ENCODE measurements at regions not wholly inside any gene's neighbourhood (a gene's known extent, or its start where the extent isn't known, plus 50 kb on each side); places are given as distances from the start of the nearest gene placed in this dataset.

DNA sequence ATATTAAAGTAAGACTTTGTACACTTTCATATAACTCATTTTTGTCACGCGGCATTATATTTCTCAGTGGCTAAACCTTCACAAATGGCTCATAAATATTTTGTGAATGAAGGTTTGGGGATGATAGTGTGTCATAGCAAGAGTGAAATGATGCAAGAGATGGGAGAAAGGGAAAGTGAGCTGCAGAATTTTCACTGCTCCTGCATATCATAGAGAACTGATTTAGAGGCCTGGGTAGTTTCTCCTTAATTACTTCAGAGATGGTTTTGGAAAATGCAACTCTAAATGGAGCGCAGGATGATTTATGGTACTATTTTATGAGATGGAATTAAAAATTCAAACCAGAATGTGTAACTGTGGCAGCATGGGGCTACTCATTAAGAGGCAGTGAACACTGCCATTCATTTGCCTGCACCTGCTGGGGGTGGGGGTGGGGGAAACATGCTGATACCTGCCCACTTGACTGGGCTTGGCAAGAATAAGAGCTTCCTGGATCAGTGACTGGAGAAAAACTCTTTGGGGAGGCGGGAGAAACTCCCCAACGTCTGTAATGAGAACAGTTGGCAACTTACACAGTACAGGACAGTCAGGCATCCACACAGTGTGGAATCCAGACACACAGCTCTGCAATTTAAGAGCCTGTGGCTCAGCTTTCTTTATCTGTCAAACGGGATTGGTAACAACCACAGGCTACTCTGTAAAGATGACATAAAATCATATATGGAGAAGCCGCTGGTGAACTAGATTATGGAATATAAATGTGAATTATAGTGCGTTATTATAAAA lies 941.9 kb downstream of the SLC4A3 start:
- Histone ChIP-seq H3K4me1 (no peaks in the 10 kb centered on the region), H3K4me3 (no peak overlapping the region), H3K27ac (no peak overlapping the region), H3K36me3 (no peaks in the 10 kb centered on the region), H3K9me3 (no peaks in the 10 kb centered on the region), H3K27me3 (no peaks in the 10 kb centered on the region)
- no peak for TF ChIP-seq POLR2A (IDR thresholded peaks at IDR 0.05)
- TF ChIP-seq, protein P1, sequence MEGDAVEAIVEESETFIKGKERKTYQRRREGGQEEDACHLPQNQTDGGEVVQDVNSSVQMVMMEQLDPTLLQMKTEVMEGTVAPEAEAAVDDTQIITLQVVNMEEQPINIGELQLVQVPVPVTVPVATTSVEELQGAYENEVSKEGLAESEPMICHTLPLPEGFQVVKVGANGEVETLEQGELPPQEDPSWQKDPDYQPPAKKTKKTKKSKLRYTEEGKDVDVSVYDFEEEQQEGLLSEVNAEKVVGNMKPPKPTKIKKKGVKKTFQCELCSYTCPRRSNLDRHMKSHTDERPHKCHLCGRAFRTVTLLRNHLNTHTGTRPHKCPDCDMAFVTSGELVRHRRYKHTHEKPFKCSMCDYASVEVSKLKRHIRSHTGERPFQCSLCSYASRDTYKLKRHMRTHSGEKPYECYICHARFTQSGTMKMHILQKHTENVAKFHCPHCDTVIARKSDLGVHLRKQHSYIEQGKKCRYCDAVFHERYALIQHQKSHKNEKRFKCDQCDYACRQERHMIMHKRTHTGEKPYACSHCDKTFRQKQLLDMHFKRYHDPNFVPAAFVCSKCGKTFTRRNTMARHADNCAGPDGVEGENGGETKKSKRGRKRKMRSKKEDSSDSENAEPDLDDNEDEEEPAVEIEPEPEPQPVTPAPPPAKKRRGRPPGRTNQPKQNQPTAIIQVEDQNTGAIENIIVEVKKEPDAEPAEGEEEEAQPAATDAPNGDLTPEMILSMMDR (IDR thresholded peaks at IDR 0.05): no peak
- no peak for TF ChIP-seq POLR2AphosphoS5 (IDR thresholded peaks at IDR 0.05; ENCODE audit: insufficient read depth in 1 of 2, low read depth in 1 of 2)
- intact Hi-C loops (cut with DNase I): no loop called here
- DNase-seq (ENCODE audit: extremely low spot score in 2 of 2): no peak

DNA sequence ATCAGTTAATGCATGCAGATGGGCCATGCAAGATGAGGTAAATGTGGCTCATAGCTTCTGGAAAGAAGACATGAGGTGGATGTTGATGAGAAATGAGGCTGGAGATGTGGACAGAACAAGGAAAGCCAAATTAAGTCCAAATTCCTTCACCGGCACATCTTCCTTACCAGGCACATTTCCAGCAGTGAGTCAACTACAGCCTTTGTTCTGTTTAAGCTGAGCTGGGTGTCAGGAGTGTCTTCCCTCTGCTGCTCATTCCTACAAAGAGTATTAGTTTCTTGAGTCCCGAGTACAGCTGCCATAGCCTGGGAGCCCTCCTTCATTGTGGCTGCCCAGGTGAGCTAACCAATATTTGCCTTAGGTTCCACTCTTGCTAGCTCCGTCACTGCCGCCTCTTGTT lies 945.0 kb downstream of the SLC4A3 start:
- Histone ChIP-seq H3K9me3 (no peaks in the 10 kb centered on the region), H3K36me3 (no peaks in the 10 kb centered on the region), H3K4me3 (no peak overlapping the region), H3K4me1 (no peaks in the 10 kb centered on the region), H3K27me3 (no peaks in the 10 kb centered on the region), H3K27ac (no peak overlapping the region)
- TF ChIP-seq, protein P1 (IDR thresholded peaks at IDR 0.05): no peak
- TF ChIP-seq POLR2AphosphoS5 (IDR thresholded peaks at IDR 0.05; ENCODE audit: insufficient read depth in 1 of 2, low read depth in 1 of 2): no peak
- no peak for DNase-seq (ENCODE audit: extremely low spot score in 2 of 2)
- intact Hi-C loops (cut with DNase I): no loop called here

DNA sequence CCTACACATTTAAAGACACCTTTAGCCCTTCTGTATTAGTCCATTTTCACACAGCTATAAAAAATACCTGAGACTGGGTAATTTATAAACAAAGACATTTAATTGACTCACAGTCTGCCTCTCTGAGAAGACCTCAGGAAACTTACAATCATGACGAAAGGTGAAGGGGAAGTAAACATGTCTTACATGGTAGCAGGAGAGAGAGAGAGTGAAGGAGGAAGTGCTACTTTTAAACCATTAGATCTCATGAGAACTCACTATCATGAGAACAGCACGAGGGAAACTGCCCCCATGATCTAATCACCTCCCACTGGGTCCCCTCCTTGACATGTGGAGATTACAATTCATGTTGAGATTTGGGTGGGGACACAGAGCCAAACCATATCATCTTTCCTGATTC lies 946.6 kb downstream of the SLC4A3 start:
- H3K4me3 ChIP-seq: no peak overlapping the region
- TF ChIP-seq POLR2AphosphoS5 (IDR thresholded peaks at IDR 0.05; ENCODE audit: insufficient read depth in 1 of 2, low read depth in 1 of 2): no peak

DNA sequence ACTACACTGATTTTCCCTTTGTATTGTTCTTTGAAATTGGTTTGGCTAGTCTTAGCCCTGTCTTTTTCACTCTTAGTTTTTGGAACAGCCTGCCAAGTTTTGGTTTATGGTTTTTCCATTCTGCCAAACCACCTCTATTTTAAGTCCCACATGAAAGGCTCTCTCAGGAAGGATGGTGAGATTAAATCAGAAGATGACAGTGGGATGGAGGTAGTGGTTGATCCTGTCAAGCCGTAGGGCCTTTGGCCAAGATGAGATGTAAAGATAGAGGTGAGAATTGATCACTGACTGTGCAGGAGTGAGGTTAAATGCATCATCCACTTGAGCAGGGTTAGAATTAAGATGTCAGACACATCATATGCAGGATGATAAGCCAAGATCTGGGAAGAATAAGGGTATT lies 948.5 kb downstream of the SLC4A3 start:
- intact Hi-C loops (cut with DNase I): no loop called here
- Histone ChIP-seq H3K27me3 (no peaks in the 10 kb centered on the region), H3K27ac (no peak overlapping the region), H3K4me1 (no peaks in the 10 kb centered on the region), H3K4me3 (no peak overlapping the region), H3K9me3 (no peaks in the 10 kb centered on the region), H3K36me3 (no peaks in the 10 kb centered on the region)
- TF ChIP-seq POLR2A (IDR thresholded peaks at IDR 0.05) (no peak), POLR2AphosphoS5 (IDR thresholded peaks at IDR 0.05; ENCODE audit: insufficient read depth in 1 of 2, low read depth in 1 of 2) (no peak)
- TF ChIP-seq, protein P1 (IDR thresholded peaks at IDR 0.05): no peak
- no peak for DNase-seq (ENCODE audit: extremely low spot score in 2 of 2)

More for the DNA sequence above, 946.6 kb downstream of the SLC4A3 start:
- Histone ChIP-seq H3K9me3 (no peaks in the 10 kb centered on the region), H3K27me3 (no peaks in the 10 kb centered on the region), H3K36me3 (no peaks in the 10 kb centered on the region), H3K27ac (no peak overlapping the region), H3K4me1 (no peaks in the 10 kb centered on the region)
- intact Hi-C loops (cut with DNase I): no loop called here
- DNase-seq (ENCODE audit: extremely low spot score in 2 of 2): no peak

DNA sequence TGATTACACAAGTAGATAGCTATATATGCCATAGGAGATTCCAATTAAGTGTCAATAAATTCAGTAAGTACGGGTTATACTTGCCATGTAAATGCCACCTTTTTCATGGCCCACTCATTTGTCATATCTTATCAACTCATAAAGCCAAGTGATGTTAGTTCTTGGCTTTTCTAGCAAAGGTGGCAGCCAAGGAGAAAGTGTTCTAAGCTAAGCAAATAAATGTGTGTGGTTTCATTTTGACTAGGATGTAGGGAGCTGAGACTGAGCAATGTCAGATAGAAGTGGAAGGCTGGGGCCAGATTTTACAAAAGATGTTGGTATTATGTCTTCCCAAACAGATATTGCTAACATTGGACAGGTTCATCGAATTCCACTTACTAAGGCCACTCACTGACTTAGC lies 952.0 kb downstream of the SLC4A3 start:
- no peaks in the 10 kb centered on the region for H3K9me3 ChIP-seq
- no peak overlapping the region for H3K4me3 ChIP-seq
- no peak for DNase-seq (ENCODE audit: extremely low spot score in 2 of 2)
- H3K27ac ChIP-seq: no peak overlapping the region
- H3K4me1 ChIP-seq: no peaks in the 10 kb centered on the region
- H3K36me3 ChIP-seq: no peaks in the 10 kb centered on the region
- TF ChIP-seq, protein P1 (IDR thresholded peaks at IDR 0.05): no peak
- TF ChIP-seq POLR2A (IDR thresholded peaks at IDR 0.05) (no peak), POLR2AphosphoS5 (IDR thresholded peaks at IDR 0.05; ENCODE audit: insufficient read depth in 1 of 2, low read depth in 1 of 2) (no peak)
- intact Hi-C loops (cut with DNase I): no loop called here
- H3K27me3 ChIP-seq: no peaks in the 10 kb centered on the region
